NCI-H460 (cell line): ENCODE measurements at regions not wholly inside any gene's neighbourhood (a gene's known extent, or its start where the extent isn't known, plus 50 kb on each side); places are given as distances from the start of the nearest gene placed in this dataset.

Source experiments
- DNase-seq: peaks from one replicate; pipeline ENCODE4 v3.0.0-alpha.2; 2016; ENCODE audit warnings: low read depth; ENCODE audit errors: extremely low read depth

- DNase-seq: no peak
Observed at GRCh38 chr2:174669336-174669735, 71.7 kb upstream of the WIPF1 start.

GRCh38 chr2:174668075-174668474 lies 70.5 kb upstream of the WIPF1 start:
- no peak for DNase-seq

GRCh38 chr2:174667250-174667860 lies 69.8 kb upstream of the WIPF1 start:
- DNase-seq: no peak

GRCh38 chr2:174666845-174667244 lies 69.2 kb upstream of the WIPF1 start:
- no peak for DNase-seq

- DNase-seq: no peak
Observed at GRCh38 chr2:174666312-174666711, 68.7 kb upstream of the WIPF1 start.

GRCh38 chr2:174664084-174664759 lies 66.6 kb upstream of the WIPF1 start:
- no peak for DNase-seq

- no peak for DNase-seq
Observed at GRCh38 chr2:174663550-174663949, 65.9 kb upstream of the WIPF1 start.

- DNase-seq: no peak
Observed at GRCh38 chr2:174662859-174663258, 65.3 kb upstream of the WIPF1 start.

- no peak for DNase-seq
Observed at GRCh38 chr2:174662459-174662858, 64.9 kb upstream of the WIPF1 start.

GRCh38 chr2:174660984-174661675 lies 63.5 kb upstream of the WIPF1 start:
- DNase-seq: no peak

- no peak for DNase-seq
Observed at GRCh38 chr2:174659069-174659900, 61.7 kb upstream of the WIPF1 start.

GRCh38 chr2:174656676-174657176 lies 59.1 kb upstream of the WIPF1 start:
- no peak for DNase-seq

GRCh38 chr2:174656035-174656434 lies 58.4 kb upstream of the WIPF1 start:
- no peak for DNase-seq

- DNase-seq: no peak
Observed at GRCh38 chr2:174654419-174654941, 56.9 kb upstream of the WIPF1 start.

GRCh38 chr2:174648896-174649295 lies 51.3 kb upstream of the WIPF1 start:
- no peak for DNase-seq
